Heart left ventricle (tissue), 13 donors: ENCODE measurements at regions not wholly inside any gene's neighbourhood (a gene's known extent, or its start where the extent isn't known, plus 50 kb on each side); places are given as distances from the start of the nearest gene placed in this dataset.

Experiments used
- CTCF ChIP-seq, 12 donors: fragments of 200-600 bp; sonication (generic) in 4 of 12; IDR thresholded peaks; one replicate each; pipeline versions ENCODE4 v1.5.0 to v1.8.0; 2018 to 2022; ENCODE audit warnings: antibody characterized with exemption in 12 of 12, mild to moderate bottlenecking in 5 of 12
- POLR2A ChIP-seq, 2 donors: fragments of 450-650 bp; IDR thresholded peaks; one replicate each; pipeline ENCODE4 v1.6.1; 2017; ENCODE audit warnings: antibody characterized with exemption in 2 of 2, mild to moderate bottlenecking in 2 of 2, moderate library complexity in 2 of 2
- donor health status: ischemic (EF 13 %, LVEDD 7.1; RV severe dilation, severe dysfunction).
- donor health status: DM: no; HTN: yes; CAD: no.
- donor health status: DM: no; HTN: no; CAD: no.
- donor health status: ischemic (EF 25% LVEDD 6.9; RV normal size, moderate dysfunction).
- donor health status: ischemic (EF 25% LVEDD 5.7; RV mildly dilated, moderate dysfunction).
- donor health status: ischemic (EF 35%, LVEDD 5.7; RV mildly dilated, moderate dysfunction).
- donor health status: nonischemic (EF 11% LVEDD 7.7; RV severe dilation, severe dysfunction).
- donor health status: DM: yes; HTN: yes; CAD: no.
- donor health status: PGD.
- donor health status: ischemic (EF 29% LVEDD 5.4; RV normal size, mild dysfunction).
- donor health status: nonischemic (EF 23%, LVEDD 6.1; RV moderate dilation, normal function).

DNA sequence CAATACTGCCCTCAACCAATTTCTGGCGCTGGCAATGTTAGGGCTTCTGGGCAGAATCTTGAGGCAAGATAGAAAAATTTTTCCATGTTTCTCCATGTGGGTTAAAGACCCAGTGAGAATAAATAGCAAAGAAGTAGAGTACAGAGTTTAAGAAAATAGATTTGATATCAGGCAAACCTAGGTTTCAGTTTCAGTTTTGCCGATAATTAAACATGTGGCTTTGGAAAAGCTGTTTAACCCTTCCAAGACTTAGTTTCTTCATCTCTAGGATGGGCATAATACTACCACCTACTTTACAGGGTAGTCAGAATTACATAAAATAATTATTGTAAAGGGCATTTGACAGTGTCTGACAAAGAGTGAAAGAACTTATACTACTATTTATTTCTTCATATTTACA lies 360.4 kb downstream of the PCNX1 start:
- no peak for TF ChIP-seq POLR2A (IDR thresholded peaks at IDR 0.05)
- TF ChIP-seq CTCF (IDR thresholded peaks at IDR 0.05): no peak
